IgD-negative memory B cell (primary cell): ENCODE measurements at regions not wholly inside any gene's neighbourhood (a gene's known extent, or its start where the extent isn't known, plus 50 kb on each side); places are given as distances from the start of the nearest gene placed in this dataset.

Experiments
- H3K27ac Mint-ChIP-seq, 3 donors: one replicate each; pipeline ENCODE4 v1.8.0; 2020 to 2022; ENCODE audit warnings: mild to moderate bottlenecking in 3 of 3, mixed read lengths in 3 of 3, moderate library complexity in 1 of 3
- H3K27me3 Mint-ChIP-seq: one replicate; pipeline ENCODE4 v1.8.0; 2021; ENCODE audit warnings: mixed read lengths
- H3K36me3 Mint-ChIP-seq: one replicate; pipeline ENCODE4 v1.8.0; 2020; ENCODE audit warnings: mild to moderate bottlenecking, mixed read lengths
- H3K4me1 Mint-ChIP-seq, 3 donors: one replicate each; pipeline ENCODE4 v1.8.0; 2020 to 2022; ENCODE audit warnings: mixed read lengths in 3 of 3, mild to moderate bottlenecking in 1 of 3
- H3K4me3 Mint-ChIP-seq, 4 donors: one replicate each; pipeline ENCODE4 v1.8.0; 2020 to 2022; ENCODE audit warnings: mild to moderate bottlenecking in 4 of 4, mixed read lengths in 4 of 4, moderate library complexity in 3 of 4
- H3K9me3 Mint-ChIP-seq, 3 donors: one replicate each; pipeline ENCODE4 v1.8.0; 2020 to 2021; ENCODE audit warnings: mixed read lengths in 3 of 3, mild to moderate bottlenecking in 1 of 3

DNA sequence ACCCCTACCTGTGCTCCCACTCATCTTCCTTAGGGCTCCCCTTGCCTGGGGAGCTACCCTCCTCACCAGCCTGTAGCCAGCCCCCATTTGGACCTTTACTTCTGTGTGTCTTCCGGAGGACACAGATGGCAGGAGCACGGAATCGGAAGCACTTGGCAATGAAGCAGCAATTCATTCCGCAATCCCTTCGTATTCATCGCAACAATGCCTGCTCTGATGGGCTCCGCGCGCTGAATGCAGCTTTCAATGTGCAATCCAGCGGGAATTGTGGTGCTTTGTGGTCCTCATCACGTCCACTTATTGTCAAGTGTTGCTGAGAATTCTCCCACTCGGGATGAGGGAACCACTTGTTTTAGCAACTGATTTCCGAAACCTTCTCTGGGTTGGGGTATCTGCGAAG, 336.0 kb downstream of the DHX35 start:
- Mint-ChIP-seq H3K4me3 (no peak overlapping the region), H3K36me3 (no peaks in the 10 kb centered on the region), H3K4me1 (peaks cover 0 to 1% (median 0%) of the 10 kb centered on the region in 3 donors), H3K27ac (no peak overlapping the region), H3K27me3 (peaks cover 5% of the 10 kb centered on the region), H3K9me3 (no peaks in the 10 kb centered on the region)

- Mint-ChIP-seq H3K27ac (no peak overlapping the region), H3K4me3 (no peak overlapping the region), H3K9me3 (no peaks in the 10 kb centered on the region), H3K27me3 (no peaks in the 10 kb centered on the region), H3K4me1 (no peaks in the 10 kb centered on the region), H3K36me3 (no peaks in the 10 kb centered on the region)
Observed at GRCh38 chr20:39295301-39295700, 333.2 kb downstream of the DHX35 start.

- Mint-ChIP-seq H3K36me3 (no peaks in the 10 kb centered on the region), H3K27me3 (peaks cover 2% of the 10 kb centered on the region), H3K4me3 (no peak overlapping the region), H3K4me1 (no peaks in the 10 kb centered on the region), H3K9me3 (no peaks in the 10 kb centered on the region), H3K27ac (no peak overlapping the region)
Observed at GRCh38 chr20:39294137-39294725, 332.1 kb downstream of the DHX35 start.

GRCh38 chr20:39292193-39292736, 330.1 kb downstream of the DHX35 start:
- Mint-ChIP-seq H3K36me3 (no peaks in the 10 kb centered on the region), H3K9me3 (peaks cover 0 to 7% (median 2%) of the 10 kb centered on the region in 3 donors), H3K4me3 (no peak overlapping the region), H3K27ac (no peak overlapping the region), H3K4me1 (no peaks in the 10 kb centered on the region), H3K27me3 (peaks cover 2% of the 10 kb centered on the region)

GRCh38 chr20:39291301-39291700, 329.2 kb downstream of the DHX35 start:
- H3K36me3 Mint-ChIP-seq, result no peaks in the 10 kb centered on the region
- H3K9me3 Mint-ChIP-seq, result peaks cover 2 to 7% (median 6%) of the 10 kb centered on the region in 3 donors
- no peaks in the 10 kb centered on the region for H3K4me1 Mint-ChIP-seq
- H3K27me3 Mint-ChIP-seq, result peaks cover 2% of the 10 kb centered on the region
- H3K4me3 Mint-ChIP-seq, result no peak overlapping the region
- H3K27ac Mint-ChIP-seq, result no peak overlapping the region

DNA sequence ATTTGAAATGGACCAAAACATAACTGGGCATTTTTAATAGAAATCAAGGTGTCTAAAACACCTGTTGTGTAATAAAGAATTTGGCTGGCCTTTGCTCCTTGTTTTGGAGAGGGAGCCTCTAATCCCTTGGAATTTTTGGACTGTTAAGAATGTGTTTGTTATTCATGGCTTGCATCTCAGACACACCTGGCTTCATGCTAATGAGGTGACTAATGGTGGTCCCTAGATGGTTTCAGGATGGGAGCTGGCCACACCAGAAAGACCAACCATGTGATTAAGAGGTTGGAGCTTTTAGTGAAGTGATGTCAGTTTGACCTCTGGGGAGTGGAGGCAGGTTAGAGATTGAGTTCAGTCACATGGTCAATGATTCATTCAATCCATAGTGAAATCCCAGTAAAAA, 328.4 kb downstream of the DHX35 start:
- no peaks in the 10 kb centered on the region for H3K36me3 Mint-ChIP-seq
- no peak overlapping the region for H3K27ac Mint-ChIP-seq

DNA sequence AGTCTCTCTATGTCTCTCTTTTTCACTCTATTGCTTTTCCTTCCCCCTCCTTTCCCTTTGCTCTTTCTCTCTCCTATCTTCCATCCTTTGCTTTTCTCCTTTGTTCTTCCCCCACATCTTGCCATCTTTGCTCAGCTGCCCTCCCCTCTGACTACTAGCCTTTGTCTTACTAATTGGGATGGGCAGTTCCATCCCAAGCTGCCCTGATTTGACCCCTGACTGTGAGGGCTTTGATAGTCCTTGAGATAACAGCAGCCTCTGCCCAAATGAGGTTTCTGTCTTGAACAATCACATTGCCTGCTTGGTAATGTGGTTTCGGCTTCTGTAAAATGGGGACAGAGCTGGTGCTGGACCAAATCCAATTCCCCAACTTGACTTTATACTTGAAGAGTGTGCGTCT, 327.7 kb downstream of the DHX35 start:
- H3K27ac Mint-ChIP-seq, result no peak overlapping the region
- H3K4me1 Mint-ChIP-seq, result no peaks in the 10 kb centered on the region
- H3K27me3 Mint-ChIP-seq, result peaks cover 2% of the 10 kb centered on the region
- peaks cover 2 to 7% (median 7%) of the 10 kb centered on the region in 3 donors for H3K9me3 Mint-ChIP-seq
- no peak overlapping the region for H3K4me3 Mint-ChIP-seq
- no peaks in the 10 kb centered on the region for H3K36me3 Mint-ChIP-seq

More for the DNA sequence above, 328.4 kb downstream of the DHX35 start:
- Mint-ChIP-seq H3K4me1 (no peaks in the 10 kb centered on the region), H3K9me3 (peaks cover 2 to 7% (median 7%) of the 10 kb centered on the region in 3 donors), H3K4me3 (no peak overlapping the region), H3K27me3 (peaks cover 2% of the 10 kb centered on the region)

DNA sequence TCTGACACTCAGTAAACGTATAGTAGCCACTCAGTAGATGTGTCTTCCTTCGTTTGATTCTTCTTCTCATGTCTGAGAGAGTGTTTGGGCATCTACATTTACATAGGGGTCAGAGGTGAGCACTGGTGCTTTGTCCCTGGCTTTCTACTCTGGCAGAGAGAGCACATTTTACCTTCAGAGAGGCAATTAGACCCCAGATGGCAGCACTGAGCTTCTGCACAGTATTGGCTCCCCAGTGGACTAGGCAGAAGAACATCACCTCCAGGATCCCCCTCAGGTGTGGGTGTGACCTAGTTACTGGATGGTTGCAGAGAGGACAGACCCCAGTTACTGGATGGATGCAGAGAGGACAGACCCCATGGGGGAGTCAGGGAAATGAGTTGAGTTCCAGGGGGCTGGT, 327.2 kb downstream of the DHX35 start:
- no peaks in the 10 kb centered on the region for H3K4me1 Mint-ChIP-seq
- H3K36me3 Mint-ChIP-seq, result no peaks in the 10 kb centered on the region
- no peak overlapping the region for H3K27ac Mint-ChIP-seq
- H3K9me3 Mint-ChIP-seq, result peaks cover 2 to 7% (median 7%) of the 10 kb centered on the region in 3 donors
- peaks cover 2% of the 10 kb centered on the region for H3K27me3 Mint-ChIP-seq
- H3K4me3 Mint-ChIP-seq, result no peak overlapping the region

DNA sequence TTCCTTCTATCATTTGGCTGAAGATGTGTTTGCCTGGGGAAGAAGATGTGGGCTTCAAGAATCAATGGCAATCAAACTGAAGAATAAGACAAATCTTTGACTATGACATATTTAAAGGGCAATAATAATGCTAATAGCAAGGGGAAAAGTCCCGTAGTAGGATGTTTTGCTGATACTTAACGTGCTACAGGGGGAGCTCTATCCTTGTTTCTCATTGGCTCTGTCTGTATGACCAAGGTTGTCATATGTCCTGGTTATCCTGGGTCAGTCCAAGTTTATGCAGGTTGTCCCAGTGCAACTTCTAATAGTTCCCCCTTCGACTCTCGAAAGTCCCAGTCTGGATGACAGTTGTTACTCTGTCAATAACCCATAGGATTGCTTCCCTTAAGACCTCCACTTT, 321.3 kb downstream of the DHX35 start:
- Mint-ChIP-seq H3K27me3 (peaks cover 8% of the 10 kb centered on the region), H3K4me3 (no peak overlapping the region), H3K9me3 (peaks cover 2 to 9% (median 7%) of the 10 kb centered on the region in 3 donors), H3K4me1 (no peaks in the 10 kb centered on the region), H3K36me3 (peaks cover 1% of the 10 kb centered on the region), H3K27ac (no peak overlapping the region)

- no peaks in the 10 kb centered on the region for H3K4me1 Mint-ChIP-seq
- peaks cover 1% of the 10 kb centered on the region for H3K36me3 Mint-ChIP-seq
- H3K27me3 Mint-ChIP-seq, result peaks cover 8% of the 10 kb centered on the region
- H3K4me3 Mint-ChIP-seq, result no peak overlapping the region
- peaks cover 0 to 9% (median 0%) of the 10 kb centered on the region in 3 donors for H3K9me3 Mint-ChIP-seq
- no peak overlapping the region for H3K27ac Mint-ChIP-seq
Observed at GRCh38 chr20:39282619-39283092, 320.5 kb downstream of the DHX35 start.

GRCh38 chr20:39280875-39281274, 318.7 kb downstream of the DHX35 start:
- Mint-ChIP-seq H3K9me3 (peaks cover 0 to 5% (median 4%) of the 10 kb centered on the region in 3 donors), H3K36me3 (peaks cover 1% of the 10 kb centered on the region), H3K27me3 (peaks cover 8% of the 10 kb centered on the region), H3K4me3 (no peak overlapping the region), H3K27ac (no peak overlapping the region), H3K4me1 (no peaks in the 10 kb centered on the region)

DNA sequence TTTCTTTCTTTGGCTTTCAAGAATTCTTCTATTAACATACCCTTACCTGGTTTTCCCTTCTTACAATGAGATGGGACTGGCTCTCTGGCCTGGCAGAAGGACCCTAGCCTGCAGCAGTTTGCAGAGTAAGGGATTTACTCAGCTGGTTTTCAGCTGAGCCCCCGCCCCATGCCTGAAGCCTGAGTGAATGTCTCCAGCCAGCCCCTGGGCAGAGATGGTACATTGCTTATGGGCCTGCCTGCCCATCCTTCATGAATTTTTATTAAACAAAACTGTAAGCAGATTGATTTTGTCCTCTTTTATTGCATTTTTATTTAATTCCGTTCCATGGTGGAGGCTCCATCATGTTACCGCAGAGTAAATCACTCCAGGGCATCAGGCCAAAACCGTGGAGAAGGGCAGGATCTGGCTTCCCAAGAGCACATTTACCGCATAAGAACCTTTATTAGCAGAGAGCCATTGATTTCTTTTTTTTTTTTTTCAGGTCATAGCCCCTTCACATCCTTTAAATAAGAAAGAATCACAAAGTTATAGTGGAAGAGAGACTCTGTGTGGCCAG, 316.2 kb downstream of the DHX35 start:
- no peak overlapping the region for H3K4me3 Mint-ChIP-seq
- H3K27me3 Mint-ChIP-seq, result peaks cover 5% of the 10 kb centered on the region
- peaks cover 1% of the 10 kb centered on the region for H3K36me3 Mint-ChIP-seq
- H3K4me1 Mint-ChIP-seq, result no peaks in the 10 kb centered on the region
- H3K27ac Mint-ChIP-seq, result no peak overlapping the region
- peaks cover 0 to 5% (median 4%) of the 10 kb centered on the region in 3 donors for H3K9me3 Mint-ChIP-seq

- peaks cover 1% of the 10 kb centered on the region for H3K36me3 Mint-ChIP-seq
- peaks cover 2% of the 10 kb centered on the region for H3K27me3 Mint-ChIP-seq
- H3K9me3 Mint-ChIP-seq, result peaks cover 0 to 5% (median 4%) of the 10 kb centered on the region in 3 donors
- no peak overlapping the region for H3K4me3 Mint-ChIP-seq
- no peak overlapping the region for H3K27ac Mint-ChIP-seq
- H3K4me1 Mint-ChIP-seq, result no peaks in the 10 kb centered on the region
Observed at GRCh38 chr20:39277185-39277584, 315.0 kb downstream of the DHX35 start.

DNA sequence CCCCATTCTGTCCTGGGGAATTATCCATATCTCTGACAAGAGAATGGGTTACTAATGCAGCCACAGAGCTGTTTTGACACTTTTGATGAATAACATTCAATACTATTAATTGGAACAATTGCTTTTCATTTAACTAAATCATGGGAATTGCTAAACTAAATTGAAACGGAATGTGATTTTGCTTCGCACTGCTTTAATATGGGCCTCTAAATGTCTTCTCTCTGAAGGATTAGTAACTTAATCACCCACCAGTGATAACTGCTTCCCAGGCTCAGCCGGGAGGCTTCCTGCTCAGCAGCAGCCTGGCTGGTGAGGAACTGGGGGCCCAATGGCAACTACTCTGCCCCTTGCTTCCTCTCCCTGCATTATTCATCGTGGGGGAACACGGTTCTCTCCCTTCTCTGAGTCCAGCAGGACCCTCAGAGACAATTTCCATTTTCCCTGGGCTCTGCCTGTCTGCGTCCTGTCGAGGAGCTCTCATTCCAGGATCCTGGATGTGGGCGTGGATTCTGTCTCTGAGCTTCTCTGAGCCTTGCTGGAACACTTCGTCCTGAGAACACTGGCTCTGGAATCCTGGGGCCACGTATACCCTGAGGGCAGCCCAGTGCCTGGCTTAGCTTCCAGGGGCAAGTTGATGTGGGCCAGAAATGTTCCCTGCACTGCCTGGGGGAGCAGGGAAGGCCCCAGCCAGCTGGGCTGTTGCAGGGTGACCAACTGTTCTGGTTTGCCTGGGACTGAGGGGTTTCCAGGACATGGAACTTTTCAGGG, 308.9 kb downstream of the DHX35 start:
- no peaks in the 10 kb centered on the region for H3K9me3 Mint-ChIP-seq
- H3K4me3 Mint-ChIP-seq, result no peak overlapping the region
- no peaks in the 10 kb centered on the region for H3K4me1 Mint-ChIP-seq
- H3K36me3 Mint-ChIP-seq, result no peaks in the 10 kb centered on the region
- H3K27ac Mint-ChIP-seq, result peak overlapping the region in 1 of 3 donors; percentile 25
- peaks cover 1% of the 10 kb centered on the region for H3K27me3 Mint-ChIP-seq

GRCh38 chr20:39269493-39270217, 307.5 kb downstream of the DHX35 start:
- no peaks in the 10 kb centered on the region for H3K36me3 Mint-ChIP-seq
- no peak overlapping the region for H3K4me3 Mint-ChIP-seq
- H3K9me3 Mint-ChIP-seq, result no peaks in the 10 kb centered on the region
- no peaks in the 10 kb centered on the region for H3K4me1 Mint-ChIP-seq
- peaks cover 1% of the 10 kb centered on the region for H3K27me3 Mint-ChIP-seq
- H3K27ac Mint-ChIP-seq, result no peak overlapping the region
